HepG2 (cell line): ENCODE measurements at regions not wholly inside any gene's neighbourhood (a gene's known extent, or its start where the extent isn't known, plus 50 kb on each side); places are given as distances from the start of the nearest gene placed in this dataset.

ENCODE experiments used
- ATAC-seq: fragments of 200-7000 bp; cut with Tn5 transposase; 3 replicates; pipeline ENCODE4 v1.9.1; 2020; ENCODE audit warnings: mild to moderate bottlenecking, moderate library complexity
- BruUV-seq: library from RNA; stranded (reverse); fragments of 400-500 nt; replicated peaks from 2 replicates; lab custom pipeline; 2021; lab: Mats Ljungman, UMichigan
- CTCF ChIA-PET: fragments of 300-600 bp; formaldehyde crosslinking; extraction: SDS; loops from one replicate; lab custom pipeline; 2021; ENCODE audit warnings: low total read pairs, inconsistent platforms, low intra/inter-chr PET ratio; lab: Yijun Ruan, JAX
- POLR2A ChIA-PET: fragments of 350-600 bp; sonication (Branson Sonifier 250); formaldehyde crosslinking; loops from one replicate; lab custom pipeline; 2020; ENCODE audit warnings: antibody characterized with exemption, inconsistent platforms; lab: Yijun Ruan, JAX
- DNase-seq: peaks from one replicate; pipeline ENCODE4 v3.0.0-alpha.2; 2015; ENCODE audit warnings: low spot score
- FAIRE-seq: peaks from 3 replicates; lab custom pipeline; 2011; peaks lifted over from hg19 to GRCh38; lab: Jason Lieb, UNC
- H2AFZ ChIP-seq: one replicate; pipeline ENCODE4 v1.6.1; 2011; ENCODE audit warnings: low read length, inconsistent platforms
- H3K27ac ChIP-seq: fragments of 300-600 bp; 3 replicates; pipeline ENCODE4 v1.8.0; 2011; ENCODE audit warnings: mixed run types, mild to moderate bottlenecking, mixed read lengths, low read length, inconsistent platforms; ENCODE audit not compliant: insufficient read depth; ENCODE audit errors: extremely low read length
- H3K27me3 ChIP-seq, 2 experiments: fragments of 200-600 bp in 1 of 2; 2 replicates in 1 of 2; 3 replicates in 1 of 2; pipeline versions ENCODE4 v1.6.0 to v1.8.0; 2011; ENCODE audit warnings: low read length in 2 of 2, mild to moderate bottlenecking in 2 of 2, moderate library complexity in 2 of 2, inconsistent platforms in 1 of 2; ENCODE audit not compliant: insufficient read depth in 2 of 2, control insufficient read depth in 1 of 2
- H3K36me3 ChIP-seq, 2 experiments: fragments of 200-600 bp in 1 of 2; replicated peaks in 1 of 2; 2 replicates in 1 of 2; 3 replicates in 1 of 2; pipeline versions ENCODE4 v1.5.1 to v1.8.0; 2011; ENCODE audit warnings: low read length in 2 of 2, inconsistent platforms in 1 of 2; ENCODE audit not compliant: insufficient read depth in 2 of 2, control insufficient read depth in 1 of 2
- H3K4me1 ChIP-seq: 2 replicates; pipeline ENCODE4 v1.5.1; 2012; ENCODE audit warnings: low read length, inconsistent platforms; ENCODE audit not compliant: insufficient read depth
- H3K4me2 ChIP-seq: 2 replicates; pipeline ENCODE4 v1.6.0; 2011; ENCODE audit warnings: low read depth, low read length, inconsistent platforms
- H3K4me3 ChIP-seq, 3 experiments: fragments of 200-600 bp in 1 of 3; sonication (generic), shearing (Covaris generic) in 1 of 3; replicated peaks in 1 of 3; 2 replicates each; pipeline ENCODE4 v1.5.1; 2011 to 2016; ENCODE audit warnings: low read length in 3 of 3, inconsistent platforms in 2 of 3, low read depth in 2 of 3, mild to moderate bottlenecking in 2 of 3, control low read depth in 1 of 3, mixed read lengths in 1 of 3; ENCODE audit not compliant: insufficient read depth in 1 of 3
- H3K79me2 ChIP-seq: one replicate; pipeline ENCODE4 v1.6.1; 2011; ENCODE audit warnings: low read length, inconsistent platforms; ENCODE audit not compliant: insufficient read depth
- H3K9ac ChIP-seq: 2 replicates; pipeline ENCODE4 v1.6.0; 2011; ENCODE audit warnings: mild to moderate bottlenecking, low read depth, low read length, inconsistent platforms; ENCODE audit not compliant: insufficient read depth
- H3K9me3 ChIP-seq: 2 replicates; pipeline ENCODE4 v1.5.1; 2012; ENCODE audit warnings: mild to moderate bottlenecking, low read length
- H4K20me1 ChIP-seq: 2 replicates; pipeline ENCODE4 v1.6.0; 2011; ENCODE audit warnings: inconsistent platforms, mild to moderate bottlenecking, low read length, moderate library complexity; ENCODE audit not compliant: insufficient read depth
- KDM4B ChIP-seq: sonication (generic); formaldehyde crosslinking; IDR thresholded peaks from 2 replicates; pipeline ENCODE4 v1.4.0; 2020; ENCODE audit warnings: missing genetic modification reagents
- LCORL ChIP-seq, 2 experiments: fragments of 450-650 bp in 1 of 2; sonication (generic) in 1 of 2; formaldehyde crosslinking in 1 of 2; IDR thresholded peaks; 2 replicates each; pipeline versions ENCODE4 v1.5.0 to v1.6.1; 2017 to 2020; ENCODE audit warnings: antibody characterized with exemption in 1 of 2, missing genetic modification reagents in 1 of 2
- MTF2 ChIP-seq: sonication (generic); formaldehyde crosslinking; IDR thresholded peaks from 2 replicates; pipeline ENCODE4 v1.5.0; 2020; ENCODE audit warnings: missing genetic modification reagents, borderline replicate concordance
- RFX5 ChIP-seq: IDR thresholded peaks from 2 replicates; pipeline ENCODE4 v1.6.1; 2011; ENCODE audit warnings: low read depth, low read length, improper control_type of control experiment
- YEATS2 ChIP-seq: sonication (generic); formaldehyde crosslinking; IDR thresholded peaks from 2 replicates; pipeline ENCODE4 v1.4.0; 2020; ENCODE audit warnings: missing genetic modification reagents, borderline replicate concordance
- ZBTB20 ChIP-seq: sonication (generic); formaldehyde crosslinking; IDR thresholded peaks from 2 replicates; pipeline ENCODE4 v1.8.1; 2023; ENCODE audit warnings: missing genetic modification reagents, low read depth, mild to moderate bottlenecking, borderline replicate concordance
- ZBTB7B ChIP-seq: sonication (generic); formaldehyde crosslinking; IDR thresholded peaks from 2 replicates; pipeline ENCODE4 v1.4.0; 2020; ENCODE audit warnings: missing genetic modification reagents
- ZIK1 ChIP-seq: sonication (generic); formaldehyde crosslinking; IDR thresholded peaks from 2 replicates; pipeline ENCODE4 v1.5.0; 2020; ENCODE audit warnings: mild to moderate bottlenecking, low read depth, missing genetic modification reagents, borderline replicate concordance
- ZNF143 ChIP-seq: sonication (generic); formaldehyde crosslinking; IDR thresholded peaks from 2 replicates; pipeline ENCODE4 v1.4.0; 2020; ENCODE audit warnings: missing genetic modification reagents
- ZNF24 ChIP-seq: fragments of 450-650 bp; IDR thresholded peaks from 2 replicates; pipeline ENCODE4 v1.6.1; 2017; ENCODE audit warnings: antibody characterized with exemption, mild to moderate bottlenecking
- ZNF274 ChIP-seq: sonication (generic); formaldehyde crosslinking; IDR thresholded peaks from 2 replicates; pipeline ENCODE4 v1.5.1; 2020; ENCODE audit warnings: mild to moderate bottlenecking, missing genetic modification reagents
- ZNF543 ChIP-seq: sonication (generic); formaldehyde crosslinking; IDR thresholded peaks from 2 replicates; pipeline ENCODE4 v1.4.0; 2020; ENCODE audit warnings: mild to moderate bottlenecking, missing genetic modification reagents
- ZNF605 ChIP-seq: sonication (generic); formaldehyde crosslinking; IDR thresholded peaks from 2 replicates; pipeline ENCODE4 v1.8.0; 2022; ENCODE audit warnings: mild to moderate bottlenecking, missing genetic modification reagents
- ZNF776 ChIP-seq: sonication (generic); formaldehyde crosslinking; IDR thresholded peaks from 2 replicates; pipeline ENCODE4 v1.4.0; 2020; ENCODE audit warnings: mild to moderate bottlenecking, missing genetic modification reagents
- WGBS: methylation state at CpG from one replicate; pipeline ENCODE4 v1.1.6; 2017; ENCODE audit warnings: low lambda C conversion rate; 5-methylcytosine and 5-hydroxymethylcytosine counted together
- in situ Hi-C: cut with HindIII; loops from 2 replicates; pipeline ENCODE4 v1.10.0; 2017; ENCODE audit warnings: low pct_unique_long_range_greater_than_20kb; ENCODE audit not compliant: extremely low pct_ligation_motif_present
- intact Hi-C: fragments of 100-400 bp; cut with micrococcal nuclease; formaldehyde crosslinking; loops from one replicate; pipeline ENCODE4 v1.10.0; 2022; ENCODE audit not compliant: unreplicated experiment
- TF ChIP-seq, protein P1 (sequence below): sonication (generic); formaldehyde crosslinking; IDR thresholded peaks from 2 replicates; pipeline ENCODE4 v1.8.1; 2023; ENCODE audit warnings: mild to moderate bottlenecking, inconsistent platforms, moderate library complexity, missing genetic modification reagents, borderline replicate concordance
- TF ChIP-seq, protein P2 (sequence below): IDR thresholded peaks from 2 replicates; pipeline ENCODE4 v1.6.1; 2016; ENCODE audit warnings: control low read depth
- TF ChIP-seq, protein P3 (sequence below): sonication (generic); formaldehyde crosslinking; IDR thresholded peaks from 2 replicates; pipeline ENCODE4 v1.4.0; 2020; ENCODE audit warnings: missing genetic modification reagents, low read depth, mild to moderate bottlenecking, borderline replicate concordance

DNA sequence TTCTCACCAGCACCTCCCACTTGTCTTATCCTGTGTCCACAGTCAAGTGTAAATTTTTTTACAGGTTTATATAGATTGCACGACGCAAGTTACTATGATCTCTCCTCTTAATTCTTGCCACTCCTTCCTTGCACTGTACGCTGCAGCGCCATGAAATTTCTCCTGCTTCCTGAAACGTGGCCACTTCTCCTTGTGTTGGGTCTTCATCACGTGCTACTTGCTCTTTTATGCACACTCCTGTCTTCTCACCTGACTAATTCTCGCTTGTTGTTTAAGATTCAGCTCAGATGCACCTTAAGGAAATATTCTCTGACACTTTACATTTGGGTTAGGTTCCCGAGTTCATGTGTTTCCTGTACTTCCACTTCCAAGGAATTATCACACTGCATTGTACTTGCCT is 76.5 kb upstream of the ODAD2 start:
- Histone ChIP-seq H3K9ac (no peak overlapping the region), H3K79me2 (no peaks in the 10 kb centered on the region), H4K20me1 (no peaks in the 10 kb centered on the region), H2AFZ (no peak overlapping the region), H3K36me3 (peaks cover 0 to 10% of the 10 kb centered on the region in 2 experiments; a peak in 2 of 5 replicates), H3K4me1 (no peaks in the 10 kb centered on the region), H3K9me3 (peaks cover 6% of the 10 kb centered on the region), H3K4me3 (no peak overlapping the region)
- no TSS peak for BruUV-seq
- no peak for DNase-seq
- no peak for ATAC-seq
- FAIRE-seq: no peak
- CTCF ChIA-PET: no interaction called here
- TF ChIP-seq YEATS2 (no peak), LCORL (IDR thresholded peaks at IDR 0.05) (no peak), LCORL (CRISPR knock-in tag; IDR thresholded peaks at IDR 0.05) (no peak), KDM4B (CRISPR knock-in tag) (no peak)
- TF ChIP-seq, protein P1, sequence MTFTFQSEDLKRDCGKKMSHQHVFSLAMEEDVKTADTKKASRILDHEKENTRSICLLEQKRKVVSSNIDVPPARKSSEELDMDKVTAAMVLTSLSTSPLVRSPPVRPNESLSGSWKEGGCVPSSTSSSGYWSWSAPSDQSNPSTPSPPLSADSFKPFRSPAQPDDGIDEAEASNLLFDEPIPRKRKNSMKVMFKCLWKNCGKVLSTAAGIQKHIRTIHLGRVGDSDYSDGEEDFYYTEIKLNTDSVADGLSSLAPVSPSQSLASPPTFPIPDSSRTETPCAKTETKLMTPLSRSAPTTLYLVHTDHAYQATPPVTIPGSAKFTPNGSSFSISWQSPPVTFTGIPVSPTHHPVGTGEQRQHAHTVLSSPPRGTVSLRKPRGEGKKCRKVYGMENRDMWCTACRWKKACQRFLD (CRISPR knock-in tag): no peak
- TF ChIP-seq, all 625 proteins: peak for 0
- Histone ChIP-seq H3K4me2 (no peak overlapping the region), H3K27ac (no peak overlapping the region), H3K27me3 (no peaks in the 10 kb centered on the region)
- POLR2A ChIA-PET: no interaction called here
- 97% methylated on average over 8 of the region's 8 CpGs for WGBS
- in situ Hi-C loops: no loop called here
- intact Hi-C loops: no loop called here

DNA sequence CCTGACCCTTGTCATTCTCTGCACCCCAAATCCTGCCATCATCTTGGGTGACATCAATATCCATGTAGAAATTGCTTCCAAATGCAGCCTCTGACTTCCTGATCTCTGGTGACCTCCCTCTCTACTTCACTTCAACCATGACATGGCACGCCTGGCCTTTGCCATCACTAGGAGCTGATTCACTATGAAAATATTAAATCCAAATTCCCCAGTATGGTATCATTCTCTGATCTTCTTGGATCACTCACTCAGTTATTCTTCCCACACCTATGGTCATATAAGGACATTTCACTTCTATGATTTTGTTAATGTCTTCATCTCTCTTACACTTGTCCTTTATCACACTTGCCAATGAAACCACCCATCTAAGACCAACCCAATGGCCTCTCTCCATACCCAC is 73.7 kb upstream of the ODAD2 start:
- intact Hi-C loops: no loop called here
- Histone ChIP-seq H4K20me1 (no peaks in the 10 kb centered on the region), H3K27me3 (no peaks in the 10 kb centered on the region), H3K4me1 (no peaks in the 10 kb centered on the region), H3K36me3 (peaks cover 0 to 13% of the 10 kb centered on the region in 2 experiments; a peak in 3 of 5 replicates), H2AFZ (no peak overlapping the region), H3K79me2 (no peaks in the 10 kb centered on the region), H3K27ac (no peak overlapping the region), H3K9me3 (peaks cover 6% of the 10 kb centered on the region), H3K9ac (no peak overlapping the region), H3K4me3 (no peak overlapping the region)
- ATAC-seq (no peak), DNase-seq (no peak), FAIRE-seq (no peak)
- POLR2A ChIA-PET: no interaction called here
- no TSS peak for BruUV-seq
- WGBS: 94% methylated on average over 1 of the region's 1 CpG
- TF ChIP-seq ZNF605: no peak
- TF ChIP-seq, protein P2, sequence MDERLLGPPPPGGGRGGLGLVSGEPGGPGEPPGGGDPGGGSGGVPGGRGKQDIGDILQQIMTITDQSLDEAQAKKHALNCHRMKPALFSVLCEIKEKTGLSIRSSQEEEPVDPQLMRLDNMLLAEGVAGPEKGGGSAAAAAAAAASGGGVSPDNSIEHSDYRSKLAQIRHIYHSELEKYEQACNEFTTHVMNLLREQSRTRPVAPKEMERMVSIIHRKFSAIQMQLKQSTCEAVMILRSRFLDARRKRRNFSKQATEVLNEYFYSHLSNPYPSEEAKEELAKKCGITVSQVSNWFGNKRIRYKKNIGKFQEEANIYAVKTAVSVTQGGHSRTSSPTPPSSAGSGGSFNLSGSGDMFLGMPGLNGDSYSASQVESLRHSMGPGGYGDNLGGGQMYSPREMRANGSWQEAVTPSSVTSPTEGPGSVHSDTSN (CRISPR knock-in tag): no peak
- no peak for TF ChIP-seq ZNF143 (CRISPR knock-in tag)
- no peak for TF ChIP-seq RFX5
- TF ChIP-seq, protein P3, sequence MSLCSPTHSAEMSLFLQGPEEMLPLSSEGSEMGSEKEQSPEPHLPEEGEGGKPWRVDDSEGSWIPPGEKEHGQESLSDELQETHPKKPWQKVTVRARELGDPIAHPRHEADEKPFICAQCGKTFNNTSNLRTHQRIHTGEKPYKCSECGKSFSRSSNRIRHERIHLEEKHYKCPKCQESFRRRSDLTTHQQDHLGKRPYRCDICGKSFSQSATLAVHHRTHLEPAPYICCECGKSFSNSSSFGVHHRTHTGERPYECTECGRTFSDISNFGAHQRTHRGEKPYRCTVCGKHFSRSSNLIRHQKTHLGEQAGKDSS (CRISPR knock-in tag): no peak
- no peak for TF ChIP-seq ZNF274 (CRISPR knock-in tag)
- TF ChIP-seq ZNF776: no peak
- TF ChIP-seq ZIK1 (CRISPR knock-in tag): no peak
- TF ChIP-seq MTF2 (CRISPR knock-in tag): no peak
- no peak for TF ChIP-seq ZNF543 (CRISPR knock-in tag)
- no peak for TF ChIP-seq ZBTB7B
- TF ChIP-seq ZNF24: no peak
- no peak for TF ChIP-seq ZBTB20 (CRISPR knock-in tag)
- TF ChIP-seq, all 625 proteins: peak for 0
- in situ Hi-C loops: no loop called here
- CTCF ChIA-PET: no interaction called here
- no peak overlapping the region for H3K4me2 ChIP-seq
